ENCODE measurements at regions not wholly inside any gene's neighbourhood (a gene's known extent, or its start where the extent isn't known, plus 50 kb on each side); places are given as distances from the start of the nearest gene placed in this dataset.

GRCh38 chr2:239470151-239470900, 69.5 kb upstream of the HDAC4 start:
- TF ChIP-seq CTCF (IDR thresholded peaks at IDR 0.05): no peak
- no peak for TF ChIP-seq EZH2 (IDR thresholded peaks at IDR 0.05)

All from neural progenitor cell (in vitro differentiated cells).